ACC112 (cell line): ENCODE measurements at regions not wholly inside any gene's neighbourhood (a gene's known extent, or its start where the extent isn't known, plus 50 kb on each side); places are given as distances from the start of the nearest gene placed in this dataset.

Experiments
- H2AFZ ChIP-seq: fragments of 200-600 bp; sonication (generic); one replicate; pipeline ENCODE4 v1.6.0; 2017; ENCODE audit warnings: antibody characterized with exemption, low read length; ENCODE audit not compliant: unreplicated experiment
- H3K27ac ChIP-seq: fragments of 200-600 bp; sonication (generic); 2 replicates; pipeline ENCODE4 v1.5.1; 2014; ENCODE audit warnings: low read depth, mild to moderate bottlenecking, antibody characterized with exemption, low read length, moderate library complexity
- H3K27me3 ChIP-seq: fragments of 200-600 bp; sonication (generic); 2 replicates; pipeline ENCODE4 v1.6.1; 2014; ENCODE audit warnings: mild to moderate bottlenecking, antibody characterized with exemption, low read length, moderate library complexity, mixed read lengths; ENCODE audit not compliant: insufficient read depth
- H3K36me3 ChIP-seq: fragments of 200-600 bp; sonication (generic); 2 replicates; pipeline ENCODE4 v1.6.1; 2016; ENCODE audit warnings: mild to moderate bottlenecking, antibody characterized with exemption, low read length, moderate library complexity, mixed read lengths; ENCODE audit not compliant: insufficient read depth
- H3K4me1 ChIP-seq: fragments of 200-600 bp; sonication (generic); one replicate; pipeline ENCODE4 v1.6.1; 2016; ENCODE audit warnings: low read length, mixed read lengths; ENCODE audit not compliant: insufficient read depth, unreplicated experiment, control insufficient read depth
- H3K4me3 ChIP-seq: fragments of 200-600 bp; sonication (generic); 2 replicates; pipeline ENCODE4 v1.5.1; 2014; ENCODE audit warnings: mild to moderate bottlenecking, low read depth, low read length
- H3K79me2 ChIP-seq: fragments of 200-600 bp; sonication (generic); one replicate; pipeline ENCODE4 v1.6.0; 2016; ENCODE audit warnings: low read length; ENCODE audit not compliant: control insufficient read depth, unreplicated experiment, insufficient read depth

GRCh38 chr1:222865718-222866117, 50.9 kb downstream of the DISP1 start:
- no peak overlapping the region for H3K27ac ChIP-seq
- H3K79me2 ChIP-seq: no peaks in the 10 kb centered on the region
- H3K4me3 ChIP-seq: no peak overlapping the region
- H3K27me3 ChIP-seq: no peaks in the 10 kb centered on the region
- H2AFZ ChIP-seq: no peak overlapping the region
- no peaks in the 10 kb centered on the region for H3K4me1 ChIP-seq
- no peaks in the 10 kb centered on the region for H3K36me3 ChIP-seq

- no peaks in the 10 kb centered on the region for H3K27me3 ChIP-seq
- H3K4me1 ChIP-seq: no peaks in the 10 kb centered on the region
- no peaks in the 10 kb centered on the region for H3K36me3 ChIP-seq
- no peak overlapping the region for H3K27ac ChIP-seq
- no peak overlapping the region for H2AFZ ChIP-seq
- H3K79me2 ChIP-seq: no peaks in the 10 kb centered on the region
- H3K4me3 ChIP-seq: no peak overlapping the region
These were observed 52.5 kb downstream of the DISP1 start for GRCh38 chr1:222867316-222867715.

- Histone ChIP-seq H2AFZ (no peak overlapping the region), H3K4me1 (no peaks in the 10 kb centered on the region), H3K27me3 (no peaks in the 10 kb centered on the region), H3K79me2 (no peaks in the 10 kb centered on the region), H3K4me3 (no peak overlapping the region), H3K27ac (no peak overlapping the region), H3K36me3 (0 out of 2 replicates have a peak, but pooled peaks cover 3% of the 10 kb centered on the region)
These were observed 61.3 kb downstream of the DISP1 start for GRCh38 chr1:222876182-222876581.

- H3K4me1 ChIP-seq: no peaks in the 10 kb centered on the region
- 0 out of 2 replicates have a peak, but pooled peaks cover 3% of the 10 kb centered on the region for H3K36me3 ChIP-seq
- no peaks in the 10 kb centered on the region for H3K27me3 ChIP-seq
- H3K4me3 ChIP-seq: no peak overlapping the region
- H3K27ac ChIP-seq: no peak overlapping the region
- no peaks in the 10 kb centered on the region for H3K79me2 ChIP-seq
- H2AFZ ChIP-seq: no peak overlapping the region
These were observed 63.0 kb downstream of the DISP1 start for GRCh38 chr1:222877854-222878253.

GRCh38 chr1:222880587-222880986, 65.7 kb downstream of the DISP1 start:
- Histone ChIP-seq H3K4me3 (no peak overlapping the region), H3K27me3 (no peaks in the 10 kb centered on the region), H2AFZ (no peak overlapping the region), H3K79me2 (no peaks in the 10 kb centered on the region), H3K36me3 (no peaks in the 10 kb centered on the region), H3K4me1 (no peaks in the 10 kb centered on the region), H3K27ac (no peak overlapping the region)

GRCh38 chr1:222886194-222886854, 71.5 kb downstream of the DISP1 start:
- no peak overlapping the region for H2AFZ ChIP-seq

GRCh38 chr1:222886878-222887351, 72.1 kb downstream of the DISP1 start:
- Histone ChIP-seq H3K27me3 (no peaks in the 10 kb centered on the region), H3K27ac (no peak overlapping the region; the same call in 1 of the 2 replicates), H3K4me1 (peaks cover 17% of the 10 kb centered on the region), H3K4me3 (no peak overlapping the region), H3K36me3 (no peaks in the 10 kb centered on the region), H3K79me2 (no peaks in the 10 kb centered on the region), H2AFZ (no peak overlapping the region)

More at GRCh38 chr1:222886194-222886854, 71.5 kb downstream of the DISP1 start:
- Histone ChIP-seq H3K27ac (no peak overlapping the region; the same call in 1 of the 2 replicates), H3K4me3 (no peak overlapping the region), H3K4me1 (peaks cover 12% of the 10 kb centered on the region), H3K79me2 (no peaks in the 10 kb centered on the region), H3K27me3 (no peaks in the 10 kb centered on the region), H3K36me3 (no peaks in the 10 kb centered on the region)

- Histone ChIP-seq H3K4me1 (peaks cover 25% of the 10 kb centered on the region), H3K4me3 (no peak overlapping the region), H3K27ac (no peak overlapping the region), H3K36me3 (no peaks in the 10 kb centered on the region), H3K27me3 (no peaks in the 10 kb centered on the region), H2AFZ (no peak overlapping the region), H3K79me2 (no peaks in the 10 kb centered on the region)
These were observed 74.6 kb downstream of the DISP1 start for GRCh38 chr1:222889440-222889839.

GRCh38 chr1:222890716-222891115, 75.9 kb downstream of the DISP1 start:
- H3K27ac ChIP-seq: no peak overlapping the region
- H3K79me2 ChIP-seq: no peaks in the 10 kb centered on the region
- no peak overlapping the region for H2AFZ ChIP-seq
- H3K4me3 ChIP-seq: no peak overlapping the region
- no peaks in the 10 kb centered on the region for H3K27me3 ChIP-seq
- peaks cover 25% of the 10 kb centered on the region for H3K4me1 ChIP-seq
- H3K36me3 ChIP-seq: no peaks in the 10 kb centered on the region

GRCh38 chr1:222891578-222891977, 76.7 kb downstream of the DISP1 start:
- Histone ChIP-seq H3K4me3 (peak overlapping the region; percentile 32; the same call in 1 of the 2 replicates), H3K27ac (peak overlapping the region; percentile 84), H3K36me3 (no peaks in the 10 kb centered on the region), H3K79me2 (no peaks in the 10 kb centered on the region), H2AFZ (no peak overlapping the region), H3K4me1 (peaks cover 28% of the 10 kb centered on the region), H3K27me3 (no peaks in the 10 kb centered on the region)

GRCh38 chr1:222892137-222892769, 77.4 kb downstream of the DISP1 start:
- Histone ChIP-seq H3K27me3 (no peaks in the 10 kb centered on the region), H3K27ac (peak overlapping the region; percentile 84), H3K4me1 (peaks cover 35% of the 10 kb centered on the region), H3K79me2 (no peaks in the 10 kb centered on the region), H2AFZ (peak overlapping the region; percentile 59), H3K4me3 (peak overlapping the region; percentile 32; the same call in 1 of the 2 replicates), H3K36me3 (no peaks in the 10 kb centered on the region)
